A673 (cell line): ENCODE measurements at regions not wholly inside any gene's neighbourhood (a gene's known extent, or its start where the extent isn't known, plus 50 kb on each side); places are given as distances from the start of the nearest gene placed in this dataset.

ENCODE experiments used
- BruUV-seq: library from RNA; stranded (reverse); fragments of 400-500 nt; replicated peaks from 2 replicates; lab custom pipeline; 2021; lab: Mats Ljungman, UMichigan
- CTCF ChIA-PET: fragments of 300-600 bp; sonication (Branson Sonifier 250); formaldehyde crosslinking; loops from one replicate; lab custom pipeline; 2022; ENCODE audit warnings: antibody characterized with exemption; lab: Charles Lee
- POLR2A ChIA-PET: fragments of 300-600 bp; sonication (Branson Sonifier 250); formaldehyde crosslinking; loops from one replicate; lab custom pipeline; 2022; ENCODE audit warnings: antibody characterized with exemption; ENCODE audit not compliant: low non-redundant PET; lab: Charles Lee
- DNase-seq: peaks from one replicate; pipeline ENCODE4 v3.0.0-alpha.2; 2015; ENCODE audit warnings: low spot score
- H3K27ac ChIP-seq: fragments of 200-600 bp; sonication (generic); 2 replicates; pipeline ENCODE4 v1.5.1; 2016; ENCODE audit warnings: mixed run types, low read depth, mild to moderate bottlenecking, mixed read lengths, antibody characterized with exemption, low read length; ENCODE audit not compliant: poor library complexity, severe bottlenecking
- H3K27me3 ChIP-seq: fragments of 200-600 bp; sonication (generic); replicated peaks from 2 replicates; pipeline ENCODE4 v1.6.1; 2017; ENCODE audit warnings: mixed run types, low read depth, mild to moderate bottlenecking, mixed read lengths, antibody characterized with exemption, low read length; ENCODE audit not compliant: insufficient read depth, poor library complexity
- H3K36me3 ChIP-seq: fragments of 200-600 bp; sonication (generic); 2 replicates; pipeline ENCODE4 v1.6.1; 2016; ENCODE audit warnings: mixed run types, mild to moderate bottlenecking, mixed read lengths, antibody characterized with exemption, low read length; ENCODE audit not compliant: insufficient read depth, poor library complexity, severe bottlenecking
- H3K4me1 ChIP-seq: fragments of 200-600 bp; sonication (generic); 2 replicates; pipeline ENCODE4 v1.6.1; 2017; ENCODE audit warnings: mixed run types, mild to moderate bottlenecking, mixed read lengths, antibody characterized with exemption, low read length; ENCODE audit not compliant: insufficient read depth, poor library complexity, severe bottlenecking
- H3K4me3 ChIP-seq: fragments of 200-600 bp; sonication (generic); 2 replicates; pipeline ENCODE4 v1.5.1; 2016; ENCODE audit warnings: low read depth, mixed run types, mild to moderate bottlenecking, mixed read lengths, low read length; ENCODE audit not compliant: poor library complexity, severe bottlenecking
- H3K9me3 ChIP-seq: fragments of 200-600 bp; sonication (generic); 2 replicates; pipeline ENCODE4 v1.6.1; 2016; ENCODE audit warnings: mixed run types, low read depth, mild to moderate bottlenecking, mixed read lengths, antibody characterized with exemption, low read length; ENCODE audit not compliant: poor library complexity, severe bottlenecking
- CTCF ChIP-seq: fragments of 300-800, 200-600 bp; sonication (generic); conservative IDR thresholded peaks from 2 replicates; pipeline ENCODE4 v1.5.1; 2017; ENCODE audit warnings: low read depth, mild to moderate bottlenecking, antibody characterized with exemption, low read length, moderate library complexity, mixed read lengths
- EZH2 ChIP-seq: fragments of 200-600 bp; sonication (generic); IDR thresholded peaks from 2 replicates; pipeline ENCODE4 v1.6.1; 2017; ENCODE audit warnings: borderline replicate concordance, low read depth, mild to moderate bottlenecking, mixed read lengths, antibody characterized with exemption, low read length; ENCODE audit not compliant: poor library complexity, severe bottlenecking
- intact Hi-C: fragments of 100-400 bp; cut with micrococcal nuclease; formaldehyde crosslinking; loops from one replicate; pipeline ENCODE4 v1.10.0; 2022; ENCODE audit not compliant: unreplicated experiment

GRCh38 chr4:170940043-170940724, 850.4 kb upstream of the AADAT start:
- BruUV-seq = no TSS peak
- H3K27me3 ChIP-seq = no peaks in the 10 kb centered on the region
- ChIA-PET POLR2A (no interaction called here), CTCF (no interaction called here)
- intact Hi-C loops = no loop called here
- no peak overlapping the region for H3K4me3 ChIP-seq
- DNase-seq = no peak
- no peaks in the 10 kb centered on the region for H3K36me3 ChIP-seq
- no peak for TF ChIP-seq CTCF
- no peak for TF ChIP-seq EZH2
- H3K4me1 ChIP-seq = no peaks in the 10 kb centered on the region
- no peaks in the 10 kb centered on the region for H3K9me3 ChIP-seq
- H3K27ac ChIP-seq = no peak overlapping the region

- TF ChIP-seq EZH2 (no peak), CTCF (no peak)
- H3K4me3 ChIP-seq = no peak overlapping the region
- no TSS peak for BruUV-seq
- intact Hi-C loops = no loop called here
- H3K27me3 ChIP-seq = no peaks in the 10 kb centered on the region
- no peaks in the 10 kb centered on the region for H3K36me3 ChIP-seq
- CTCF ChIA-PET = no interaction called here
- no peak overlapping the region for H3K27ac ChIP-seq
- H3K9me3 ChIP-seq = no peaks in the 10 kb centered on the region
- POLR2A ChIA-PET = no interaction called here
- DNase-seq = no peak
- no peaks in the 10 kb centered on the region for H3K4me1 ChIP-seq
These were observed 848.8 kb upstream of the AADAT start for GRCh38 chr4:170938588-170938987.

- H3K9me3 ChIP-seq = no peaks in the 10 kb centered on the region
- intact Hi-C loops = no loop called here
- H3K36me3 ChIP-seq = no peaks in the 10 kb centered on the region
- POLR2A ChIA-PET = no interaction called here
- no TSS peak for BruUV-seq
- no peak overlapping the region for H3K27ac ChIP-seq
- CTCF ChIA-PET = no interaction called here
- DNase-seq = no peak
- H3K27me3 ChIP-seq = no peaks in the 10 kb centered on the region
- TF ChIP-seq EZH2 = no peak
- no peak for TF ChIP-seq CTCF
- no peak overlapping the region for H3K4me3 ChIP-seq
- H3K4me1 ChIP-seq = no peaks in the 10 kb centered on the region
These were observed 841.6 kb upstream of the AADAT start for GRCh38 chr4:170931321-170931720.
